IMR-90 (cell line): ENCODE measurements at regions not wholly inside any gene's neighbourhood (a gene's known extent, or its start where the extent isn't known, plus 50 kb on each side); places are given as distances from the start of the nearest gene placed in this dataset.

Experiments used
- ATAC-seq: fragments of 200-7000 bp; cut with Tn5 transposase; 2 replicates; pipeline ENCODE4 v1.9.1; 2020; ENCODE audit warnings: low read depth, mild to moderate bottlenecking, moderate library complexity
- BruUV-seq: library from RNA; stranded (reverse); fragments of 400-500 nt; replicated peaks from 2 replicates; lab custom pipeline; 2021; lab: Mats Ljungman, UMichigan
- CTCF ChIA-PET: fragments of 300-600 bp; formaldehyde crosslinking; extraction: SDS; loops from one replicate; lab custom pipeline; 2021; ENCODE audit warnings: antibody characterized with exemption; lab: Yijun Ruan, JAX
- POLR2A ChIA-PET: fragments of 300-600 bp; sonication (Branson Sonifier 250); formaldehyde crosslinking; loops from one replicate; lab custom pipeline; 2022; ENCODE audit warnings: antibody characterized with exemption; ENCODE audit not compliant: unreplicated experiment; lab: Charles Lee
- DNase-seq: peaks from one replicate; pipeline ENCODE4 v3.0.0; 2013
- H2AFZ ChIP-seq: replicated peaks from 2 replicates; pipeline ENCODE3; 2013; ENCODE audit warnings: low read length, mild to moderate bottlenecking; ENCODE audit not compliant: poor library complexity
- H2AK5ac ChIP-seq: 2 replicates; pipeline ENCODE4 v1.6.1; 2013; ENCODE audit warnings: low read depth, low read length, inconsistent platforms
- H2AK9ac ChIP-seq: replicated peaks from 2 replicates; pipeline ENCODE3; 2013; ENCODE audit warnings: mild to moderate bottlenecking, low read depth, low read length, moderate library complexity; ENCODE audit not compliant: poor library complexity
- H2BK120ac ChIP-seq: 2 replicates; pipeline ENCODE4 v1.6.1; 2013; ENCODE audit warnings: low read depth, low read length, inconsistent platforms
- H2BK15ac ChIP-seq: 3 replicates; pipeline ENCODE4 v1.6.1; 2013; ENCODE audit warnings: low read depth, low read length, inconsistent platforms
- H2BK20ac ChIP-seq: 2 replicates; pipeline ENCODE4 v1.6.1; 2013; ENCODE audit warnings: low read depth, mild to moderate bottlenecking, inconsistent platforms, low read length, moderate library complexity
- H2BK5ac ChIP-seq: 2 replicates; pipeline ENCODE4 v1.6.1; 2013; ENCODE audit warnings: mild to moderate bottlenecking, low read depth, low read length, inconsistent platforms; ENCODE audit not compliant: poor library complexity, severe bottlenecking
- H3K14ac ChIP-seq: replicated peaks from 2 replicates; pipeline ENCODE4 v1.6.1; 2013; ENCODE audit warnings: low read depth, low read length, inconsistent platforms
- H3K18ac ChIP-seq: 2 replicates; pipeline ENCODE4 v1.6.1; 2013; ENCODE audit warnings: low read depth, low read length, control low read depth
- H3K23ac ChIP-seq: 2 replicates; pipeline ENCODE4 v1.6.1; 2013; ENCODE audit warnings: low read depth, low read length, inconsistent platforms
- H3K27ac ChIP-seq: 2 replicates; pipeline ENCODE4 v1.5.1; 2013; ENCODE audit warnings: mild to moderate bottlenecking, control low read depth, low read length; ENCODE audit not compliant: insufficient read depth
- H3K27me3 ChIP-seq: 2 replicates; pipeline ENCODE4 v1.6.1; 2013; ENCODE audit warnings: low read length; ENCODE audit not compliant: control insufficient read depth, insufficient read depth
- H3K36me3 ChIP-seq: 2 replicates; pipeline ENCODE4 v1.6.1; 2013; ENCODE audit warnings: low read length, mixed read lengths; ENCODE audit not compliant: control insufficient read depth, insufficient read depth
- H3K4ac ChIP-seq: 2 replicates; pipeline ENCODE4 v1.6.1; 2013; ENCODE audit warnings: low read depth, low read length, inconsistent platforms
- H3K4me1 ChIP-seq: 2 replicates; pipeline ENCODE4 v1.6.1; 2013; ENCODE audit warnings: low read length, mixed read lengths; ENCODE audit not compliant: control insufficient read depth, insufficient read depth
- H3K4me2 ChIP-seq: 2 replicates; pipeline ENCODE4 v1.6.1; 2013; ENCODE audit warnings: low read depth, mild to moderate bottlenecking, control low read depth, low read length, moderate library complexity
- H3K4me3 ChIP-seq: 2 replicates; pipeline ENCODE4 v1.5.1; 2013; ENCODE audit warnings: low read depth, mild to moderate bottlenecking, control low read depth, low read length, moderate library complexity; ENCODE audit not compliant: insufficient read depth
- H3K56ac ChIP-seq: 2 replicates; pipeline ENCODE4 v1.6.1; 2013; ENCODE audit warnings: low read length, inconsistent platforms; ENCODE audit not compliant: insufficient read depth; ENCODE audit errors: extremely low read depth
- H3K79me1 ChIP-seq, 2 experiments: 2 replicates each; pipeline ENCODE4 v1.6.1; 2013; ENCODE audit warnings: low read length in 2 of 2, inconsistent platforms in 1 of 2, low read depth in 1 of 2
- H3K9ac ChIP-seq: 2 replicates; pipeline ENCODE4 v1.6.1; 2013; ENCODE audit warnings: low read depth, low read length, control low read depth
- H3K9me1 ChIP-seq: 2 replicates; pipeline ENCODE4 v1.6.1; 2013; ENCODE audit warnings: low read length, inconsistent platforms; ENCODE audit not compliant: insufficient read depth
- H3K9me3 ChIP-seq: 2 replicates; pipeline ENCODE4 v1.6.1; 2013; ENCODE audit warnings: low read length; ENCODE audit not compliant: control insufficient read depth, insufficient read depth
- H4K20me1 ChIP-seq: 2 replicates; pipeline ENCODE4 v1.6.1; 2013; ENCODE audit warnings: low read length, inconsistent platforms; ENCODE audit not compliant: insufficient read depth
- H4K5ac ChIP-seq: 2 replicates; pipeline ENCODE4 v1.6.1; 2013; ENCODE audit warnings: mild to moderate bottlenecking, low read depth, low read length, control low read depth
- H4K8ac ChIP-seq, 2 experiments: 2 replicates each; pipeline ENCODE4 v1.6.1; 2013; ENCODE audit warnings: low read depth in 2 of 2, low read length in 2 of 2, control low read depth in 1 of 2, inconsistent platforms in 1 of 2
- H4K91ac ChIP-seq: 2 replicates; pipeline ENCODE4 v1.6.1; 2013; ENCODE audit warnings: low read depth, low read length, inconsistent platforms; ENCODE audit not compliant: insufficient read depth
- CEBPB ChIP-seq: IDR thresholded peaks from 2 replicates; pipeline ENCODE4 v1.6.1; 2012; ENCODE audit warnings: low read depth, low read length, improper control_type of control experiment
- ELK1 ChIP-seq: fragments of 150-350 bp; IDR thresholded peaks from 2 replicates; pipeline ENCODE4 v1.6.1; 2016; ENCODE audit warnings: low read depth, mild to moderate bottlenecking, low read length, moderate library complexity, borderline replicate concordance
- RCOR1 ChIP-seq: IDR thresholded peaks from 2 replicates; pipeline ENCODE4 v1.6.1; 2012; ENCODE audit warnings: mild to moderate bottlenecking, low read length, improper control_type of control experiment; ENCODE audit not compliant: insufficient replicate concordance
- WGBS, 2 experiments: methylation state at CpG; one replicate each; pipeline versions ENCODE4 v1.1.5 to v1.1.7; 2013; ENCODE audit warnings: missing lambda C conversion rate in 2 of 2; ENCODE audit not compliant: insufficient read length in 1 of 2; ENCODE audit errors: extremely low coverage in 2 of 2; 5-methylcytosine and 5-hydroxymethylcytosine counted together
- dilution Hi-C: fragments of 300-500 bp; cut with HindIII; formaldehyde crosslinking; loops from one replicate; pipeline ENCODE4 v1.14.3; 2018; ENCODE audit warnings: low sequenced_read_pairs; ENCODE audit not compliant: unreplicated experiment
- in situ Hi-C: fragments of 300-500 bp; cut with MboI; formaldehyde crosslinking; loops from 3 replicates; pipeline ENCODE4 v1.14.3; 2019; ENCODE audit warnings: low sequenced_read_pairs, inconsistent platforms, mixed read lengths
- intact Hi-C: fragments of 100-400 bp; cut with micrococcal nuclease; formaldehyde crosslinking; loops from 2 replicates; pipeline ENCODE4 v1.10.0; 2022

- Histone ChIP-seq H3K79me1 (no peaks in the 10 kb centered on the region), H4K8ac (no peak overlapping the region), H3K4me1 (no peaks in the 10 kb centered on the region; the same call in 1 of the 2 replicates), H3K4me3 (no peak overlapping the region), H3K18ac (no peak overlapping the region), H2BK20ac (0 out of 2 replicates have a peak overlapping the region, but pooled peaks have one; percentile 1), H3K23ac (no peak overlapping the region), H3K9me3 (no peaks in the 10 kb centered on the region), H3K36me3 (no peaks in the 10 kb centered on the region), H4K5ac (no peak overlapping the region), H3K27me3 (no peaks in the 10 kb centered on the region), H3K9me1 (no peaks in the 10 kb centered on the region), H2AK9ac (no peak overlapping the region), H3K14ac (no peak overlapping the region), H4K20me1 (no peaks in the 10 kb centered on the region), H3K56ac (no peak overlapping the region), H3K4ac (no peak overlapping the region), H3K27ac (no peak overlapping the region), H2AK5ac (no peak overlapping the region), H2BK15ac (no peak overlapping the region), H4K91ac (no peak overlapping the region), H2BK5ac (no peak overlapping the region), H2AFZ (peak overlapping the region; percentile 12), H2BK120ac (no peak overlapping the region), H3K4me2 (no peak overlapping the region), H3K9ac (no peak overlapping the region)
- DNase-seq (peak; percentile 58), ATAC-seq (peak; percentile 44; the same call in 1 of the 2 replicates)
- intact Hi-C loops, result no loop called here
- in situ Hi-C loops, result no loop called here
- no TSS peak for BruUV-seq
- ChIA-PET CTCF (no interaction called here), POLR2A (no interaction called here)
- no CpG with 5 or more reads among the region's 3 CpGs for WGBS, 2 experiments
- dilution Hi-C loops, result no loop called here
- TF ChIP-seq RCOR1, result no peak
- peak; percentile 13; the same call in 1 of the 2 replicates for TF ChIP-seq CEBPB
- no peak for TF ChIP-seq ELK1
Observed at GRCh38 chr12:94089891-94090290, 58.5 kb upstream of the PLXNC1 start.
